Stimulated activated naive CD8-positive, alpha-beta T cell treated with anti-CD3 and anti-CD28 coated beads, Interleukin-15, amount 100 ng/mL, for 72 hours (primary cell): ENCODE measurements at regions not wholly inside any gene's neighbourhood (a gene's known extent, or its start where the extent isn't known, plus 50 kb on each side); places are given as distances from the start of the nearest gene placed in this dataset.
A peak's percentile ranks its signal among the peaks of the same experiment; 100 is the strongest.
"Not testable (repeated sequence)": the region's sequence is repeated elsewhere in the genome, so short reads cannot be mapped to it uniquely, and the experiment has no call there.

ENCODE experiments used
- ATAC-seq: fragments of 150-1000 bp; cut with Tn5 transposase; 2 replicates; pipeline ENCODE4 v1.10.0; 2021; ENCODE audit warnings: mild to moderate bottlenecking, moderate library complexity
- DNase-seq, 2 donors: peaks; one replicate each; pipeline ENCODE4 v3.0.0; 2021 to 2022
- H3K27ac Mint-ChIP-seq, 2 donors: one replicate each; pipeline ENCODE4 v1.8.0; 2022; ENCODE audit warnings: mild to moderate bottlenecking in 2 of 2, mixed read lengths in 2 of 2, moderate library complexity in 2 of 2
- H3K27me3 Mint-ChIP-seq: one replicate; pipeline ENCODE4 v1.8.0; 2022; ENCODE audit warnings: mixed read lengths
- H3K4me1 Mint-ChIP-seq: one replicate; pipeline ENCODE4 v1.8.0; 2022; ENCODE audit warnings: mild to moderate bottlenecking, mixed read lengths
- H3K4me3 Mint-ChIP-seq, 2 donors: one replicate each; pipeline ENCODE4 v1.8.0; 2022; ENCODE audit warnings: mild to moderate bottlenecking in 2 of 2, mixed read lengths in 2 of 2, moderate library complexity in 1 of 2
- H3K9me3 Mint-ChIP-seq, 2 donors: one replicate each; pipeline ENCODE4 v1.8.0; 2022; ENCODE audit warnings: mixed read lengths in 2 of 2

- Mint-ChIP-seq H3K9me3 (peaks cover 44 to 73% of the 10 kb centered on the region in 2 donors), H3K4me1 (no peaks in the 10 kb centered on the region), H3K27me3 (no peaks in the 10 kb centered on the region), H3K4me3 (no peak overlapping the region), H3K27ac (no peak overlapping the region)
- DNase-seq, result no peak
- ATAC-seq, result no peak
These were observed 94.3 kb upstream of the USP29 start for GRCh38 chr19:57025491-57025890.

DNA sequence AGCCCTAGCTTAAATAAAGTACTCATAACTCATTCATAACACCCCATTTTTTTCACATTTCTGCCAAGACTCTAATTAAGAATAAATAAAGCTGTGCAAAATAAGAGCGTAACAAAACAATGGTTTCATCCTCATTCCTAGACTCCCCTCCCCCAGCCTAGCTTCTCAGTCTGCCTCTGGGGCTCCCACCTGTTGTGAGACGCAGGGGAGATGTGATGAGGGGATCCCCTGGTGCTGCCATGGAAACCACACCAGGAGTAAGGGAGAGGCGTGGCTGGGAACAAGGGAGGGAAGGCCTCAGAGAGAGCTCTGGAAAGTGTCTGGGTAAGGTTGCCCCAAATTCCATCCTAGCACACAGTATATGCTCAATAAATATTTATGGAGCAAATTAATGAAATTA is 93.3 kb upstream of the USP29 start:
- no peak overlapping the region for H3K4me3 Mint-ChIP-seq
- H3K4me1 Mint-ChIP-seq, result no peaks in the 10 kb centered on the region
- H3K27ac Mint-ChIP-seq, result no peak overlapping the region
- H3K27me3 Mint-ChIP-seq, result no peaks in the 10 kb centered on the region
- no peak for ATAC-seq
- DNase-seq, result no peak
- H3K9me3 Mint-ChIP-seq, result peaks cover 37 to 76% of the 10 kb centered on the region in 2 donors

DNA sequence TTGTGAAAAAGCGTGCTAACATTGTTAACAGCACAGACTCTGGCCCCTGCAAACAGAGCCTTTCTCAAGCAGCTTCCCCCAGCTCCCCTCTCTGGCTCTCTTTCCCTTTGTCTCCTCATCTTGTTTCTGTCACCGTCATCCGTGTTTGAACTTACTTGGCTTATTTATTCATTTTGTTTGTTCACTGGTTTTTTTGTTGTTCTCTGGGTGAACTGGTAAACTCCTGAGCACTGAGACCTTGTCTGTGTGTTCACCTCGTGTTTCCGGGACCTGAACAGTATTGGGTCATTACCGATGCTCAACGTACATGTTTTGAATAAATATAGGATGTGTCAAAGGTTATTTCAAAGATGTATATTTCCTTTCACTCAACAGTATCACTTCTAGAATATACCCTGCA is 92.4 kb upstream of the USP29 start:
- ATAC-seq (no peak), DNase-seq (no peak)
- Mint-ChIP-seq H3K4me1 (no peaks in the 10 kb centered on the region), H3K27ac (no peak overlapping the region), H3K4me3 (no peak overlapping the region), H3K9me3 (peaks cover 35 to 80% of the 10 kb centered on the region in 2 donors), H3K27me3 (no peaks in the 10 kb centered on the region)

- H3K9me3 Mint-ChIP-seq, result peaks cover 33 to 73% of the 10 kb centered on the region in 2 donors
- no peaks in the 10 kb centered on the region for H3K4me1 Mint-ChIP-seq
- ATAC-seq, result no peak
These were observed 90.8 kb upstream of the USP29 start for GRCh38 chr19:57028804-57029525.

DNA sequence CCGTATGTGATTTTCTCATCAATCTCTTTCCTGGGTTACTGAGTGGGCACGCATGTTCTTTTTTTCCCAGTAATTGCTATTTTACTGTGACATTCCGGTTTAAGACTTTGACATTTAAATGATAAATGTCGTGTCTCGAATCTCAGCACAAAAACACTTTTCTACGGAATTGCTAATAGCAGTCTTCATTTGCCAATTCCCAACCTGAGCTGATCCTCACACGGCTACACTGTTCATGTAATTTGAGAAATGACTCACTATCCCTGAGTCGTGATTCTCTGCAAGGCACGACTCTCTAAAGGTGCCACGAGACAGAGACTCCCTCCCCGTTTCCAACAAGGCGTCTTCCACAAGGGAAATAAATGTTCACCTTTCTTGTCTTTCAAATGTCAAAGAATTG is 88.7 kb upstream of the USP29 start:
- Mint-ChIP-seq H3K27me3 (no peaks in the 10 kb centered on the region), H3K4me1 (no peaks in the 10 kb centered on the region), H3K9me3 (peaks cover 29 to 66% of the 10 kb centered on the region in 2 donors), H3K4me3 (no peak overlapping the region), H3K27ac (peak overlapping the region in 1 of 2 donors; percentile 13)
- DNase-seq (no peak), ATAC-seq (no peak)

More at GRCh38 chr19:57028804-57029525, 90.8 kb upstream of the USP29 start:
- Mint-ChIP-seq H3K27me3 (no peaks in the 10 kb centered on the region), H3K4me3 (no peak overlapping the region), H3K27ac (no peak overlapping the region)
- DNase-seq, result no peak

GRCh38 chr19:57033576-57033975 is 86.2 kb upstream of the USP29 start:
- ATAC-seq (no peak), DNase-seq (no peak)
- H3K27me3 Mint-ChIP-seq, result no peaks in the 10 kb centered on the region
- H3K9me3 Mint-ChIP-seq, result peaks cover 44 to 68% of the 10 kb centered on the region in 2 donors
- H3K4me3 Mint-ChIP-seq, result no peak overlapping the region
- H3K4me1 Mint-ChIP-seq, result no peaks in the 10 kb centered on the region
- no peak overlapping the region for H3K27ac Mint-ChIP-seq

- H3K27me3 Mint-ChIP-seq, result no peaks in the 10 kb centered on the region
- H3K4me1 Mint-ChIP-seq, result no peaks in the 10 kb centered on the region
- no peak for ATAC-seq
- H3K27ac Mint-ChIP-seq, result no peak overlapping the region
- peaks cover 41 to 67% of the 10 kb centered on the region in 2 donors for H3K9me3 Mint-ChIP-seq
- no peak for DNase-seq
- H3K4me3 Mint-ChIP-seq, result no peak overlapping the region
These were observed 85.2 kb upstream of the USP29 start for GRCh38 chr19:57034544-57034943.

GRCh38 chr19:57035740-57036139 is 84.0 kb upstream of the USP29 start:
- not testable (repeated sequence) for H3K4me1 Mint-ChIP-seq, H3K4me3 Mint-ChIP-seq, H3K27ac Mint-ChIP-seq, ATAC-seq, H3K27me3 Mint-ChIP-seq, DNase-seq
- H3K9me3 Mint-ChIP-seq, result peaks cover 48 to 69% of the 10 kb centered on the region in 2 donors

GRCh38 chr19:57037556-57037955 is 82.2 kb upstream of the USP29 start:
- Mint-ChIP-seq H3K4me1 (no peaks in the 10 kb centered on the region), H3K27ac (no peak overlapping the region), H3K27me3 (no peaks in the 10 kb centered on the region), H3K4me3 (no peak overlapping the region), H3K9me3 (peaks cover 59 to 65% of the 10 kb centered on the region in 2 donors)
- no peak for DNase-seq
- no peak for ATAC-seq

- H3K27me3 Mint-ChIP-seq, result no peaks in the 10 kb centered on the region
- no peaks in the 10 kb centered on the region for H3K4me1 Mint-ChIP-seq
- H3K4me3 Mint-ChIP-seq, result no peak overlapping the region
- H3K9me3 Mint-ChIP-seq, result peaks cover 21 to 44% of the 10 kb centered on the region in 2 donors
- ATAC-seq, result no peak
- H3K27ac Mint-ChIP-seq, result no peak overlapping the region
- DNase-seq, result no peak
These were observed 72.0 kb upstream of the USP29 start for GRCh38 chr19:57047743-57048142.

GRCh38 chr19:57050863-57051262 is 68.9 kb upstream of the USP29 start:
- no peak for ATAC-seq
- peaks cover 33 to 67% of the 10 kb centered on the region in 2 donors for H3K9me3 Mint-ChIP-seq
- DNase-seq, result no peak
- no peak overlapping the region for H3K27ac Mint-ChIP-seq
- no peaks in the 10 kb centered on the region for H3K4me1 Mint-ChIP-seq
- H3K4me3 Mint-ChIP-seq, result no peak overlapping the region
- H3K27me3 Mint-ChIP-seq, result no peaks in the 10 kb centered on the region

GRCh38 chr19:57052081-57052480 is 67.7 kb upstream of the USP29 start:
- no peaks in the 10 kb centered on the region for H3K4me1 Mint-ChIP-seq
- no peak for ATAC-seq
- no peaks in the 10 kb centered on the region for H3K27me3 Mint-ChIP-seq
- no peak for DNase-seq
- H3K9me3 Mint-ChIP-seq, result peaks cover 41 to 65% of the 10 kb centered on the region in 2 donors
- no peak overlapping the region for H3K4me3 Mint-ChIP-seq
- H3K27ac Mint-ChIP-seq, result no peak overlapping the region

DNA sequence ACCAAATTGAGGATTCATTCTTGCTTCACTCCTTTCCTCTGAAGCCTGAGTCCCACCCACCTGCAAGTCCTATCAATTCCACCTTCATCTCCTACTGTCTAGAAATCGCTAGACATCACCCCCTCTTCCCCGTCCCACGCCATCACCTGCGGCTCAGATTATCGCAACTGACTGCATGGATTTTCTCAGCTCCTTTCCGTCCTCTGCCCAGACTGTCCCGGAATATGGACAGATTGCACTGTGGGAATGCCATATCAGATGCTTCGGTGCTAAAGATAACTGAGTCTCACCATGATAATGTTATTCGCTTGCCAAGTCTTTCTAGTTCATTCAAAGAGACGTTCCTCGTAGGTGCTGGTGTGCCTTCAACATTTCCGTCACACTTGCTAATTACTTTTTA is 66.4 kb upstream of the USP29 start:
- ATAC-seq (no peak), DNase-seq (no peak)
- Mint-ChIP-seq H3K4me3 (no peak overlapping the region), H3K27ac (no peak overlapping the region), H3K4me1 (no peaks in the 10 kb centered on the region), H3K27me3 (no peaks in the 10 kb centered on the region), H3K9me3 (peaks cover 40 to 67% of the 10 kb centered on the region in 2 donors)

DNA sequence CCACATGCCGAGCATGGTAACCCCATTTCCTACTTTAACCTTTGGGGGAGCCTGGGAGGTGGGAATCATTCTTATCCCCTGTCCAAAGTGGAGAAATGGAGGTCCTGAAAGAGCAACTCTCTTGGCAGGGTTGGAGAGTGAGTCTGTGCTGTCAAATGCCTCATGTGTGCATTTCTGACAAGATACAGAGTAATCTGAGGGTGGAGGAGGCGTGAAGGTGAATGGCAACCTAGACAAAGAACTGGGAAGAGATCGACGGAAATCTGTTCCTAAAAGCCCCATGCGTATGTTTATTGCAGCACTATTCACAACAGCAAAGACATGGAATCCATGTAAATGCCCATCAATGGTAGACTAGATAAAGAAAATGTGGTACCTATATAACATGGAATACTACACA is 63.8 kb upstream of the USP29 start:
- Mint-ChIP-seq H3K4me3 (no peak overlapping the region), H3K9me3 (peaks cover 46 to 63% of the 10 kb centered on the region in 2 donors)

DNA sequence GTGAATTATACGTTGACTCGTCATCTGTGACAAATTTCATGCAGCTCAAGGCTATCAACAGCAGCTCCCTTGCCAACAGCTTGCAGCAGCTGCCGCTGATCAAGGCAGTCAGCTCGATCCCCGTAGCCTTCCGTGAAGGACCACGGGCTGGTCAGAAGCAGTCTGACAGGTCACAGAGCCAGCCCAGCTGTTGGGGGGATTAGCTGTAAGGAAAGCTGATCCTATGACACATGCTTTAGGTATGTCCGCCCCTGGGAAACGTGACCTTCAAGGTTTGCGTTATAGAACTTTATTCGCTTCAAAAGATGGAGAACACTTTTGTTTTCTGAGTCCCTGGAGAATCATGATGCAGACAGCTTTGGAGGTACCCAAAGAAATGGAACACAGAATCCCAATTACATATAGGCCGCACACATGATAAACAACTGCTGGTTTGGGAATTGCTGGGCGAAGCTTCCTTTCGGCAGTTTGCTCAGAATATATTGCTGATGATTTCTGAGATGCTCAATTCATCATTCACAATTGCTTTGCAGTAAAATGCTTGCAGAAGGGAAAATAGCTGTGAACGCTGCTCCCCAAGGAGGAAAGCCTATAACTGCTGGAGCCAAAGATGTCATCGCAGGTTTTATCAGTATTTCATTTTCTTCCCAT is 62.6 kb upstream of the USP29 start:
- no peaks in the 10 kb centered on the region for H3K4me1 Mint-ChIP-seq
- H3K27ac Mint-ChIP-seq, result no peak overlapping the region
- peaks cover 49 to 63% of the 10 kb centered on the region in 2 donors for H3K9me3 Mint-ChIP-seq
- DNase-seq (no peak), ATAC-seq (no peak)
- H3K4me3 Mint-ChIP-seq, result no peak overlapping the region
- no peaks in the 10 kb centered on the region for H3K27me3 Mint-ChIP-seq

More for the DNA sequence above, 63.8 kb upstream of the USP29 start:
- Mint-ChIP-seq H3K27ac (no peak overlapping the region), H3K27me3 (no peaks in the 10 kb centered on the region), H3K4me1 (no peaks in the 10 kb centered on the region)
- DNase-seq (no peak), ATAC-seq (no peak)

DNA sequence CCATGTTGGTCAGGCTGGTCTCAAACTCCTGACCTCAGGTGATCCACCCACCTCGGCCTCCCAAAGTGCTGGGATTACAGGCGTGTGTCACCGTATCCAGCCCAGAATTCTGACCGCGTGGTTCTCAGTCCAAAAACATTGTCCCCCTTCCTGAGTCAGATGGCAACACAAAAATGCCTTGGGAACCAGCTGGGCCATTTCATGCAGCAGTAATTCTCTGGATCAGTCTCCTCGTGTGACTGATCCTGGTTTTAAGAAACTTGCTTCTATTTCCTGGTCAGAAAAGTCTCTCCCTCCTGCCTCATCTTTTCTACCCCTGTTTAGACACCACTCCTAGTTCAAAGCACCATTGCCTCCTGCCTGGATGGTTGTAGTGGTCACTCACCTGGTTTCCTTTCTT is 60.9 kb upstream of the USP29 start:
- H3K9me3 Mint-ChIP-seq, result peaks cover 56 to 67% of the 10 kb centered on the region in 2 donors
- no peaks in the 10 kb centered on the region for H3K4me1 Mint-ChIP-seq
- DNase-seq (no peak), ATAC-seq (no peak)
- no peak overlapping the region for H3K27ac Mint-ChIP-seq
- H3K27me3 Mint-ChIP-seq, result no peaks in the 10 kb centered on the region
- no peak overlapping the region for H3K4me3 Mint-ChIP-seq
